B cell (primary cell): ENCODE measurements at regions not wholly inside any gene's neighbourhood (a gene's known extent, or its start where the extent isn't known, plus 50 kb on each side); places are given as distances from the start of the nearest gene placed in this dataset.

ENCODE experiments used
- ATAC-seq: fragments of 200-7000 bp; cut with Tn5 transposase; one replicate; pipeline ENCODE4 v1.10.0; 2021; ENCODE audit warnings: low read depth, mild to moderate bottlenecking, moderate number of reproducible peaks, moderate library complexity
- CTCF ChIA-PET: fragments of 350-600 bp; sonication (Branson Sonifier 250); formaldehyde crosslinking; loops from one replicate; lab custom pipeline; 2021; ENCODE audit warnings: antibody characterized with exemption, inconsistent platforms; lab: Charles Lee
- POLR2A ChIA-PET: fragments of 350-600 bp; sonication (Branson Sonifier 250); formaldehyde crosslinking; loops from one replicate; lab custom pipeline; 2021; ENCODE audit warnings: antibody characterized with exemption; lab: Charles Lee
- DNase-seq: peaks from one replicate; pipeline ENCODE4 v3.0.0; 2013
- H2AFZ ChIP-seq: 2 replicates; pipeline ENCODE4 v1.6.1; 2012; ENCODE audit warnings: mild to moderate bottlenecking, low read depth, low read length; ENCODE audit not compliant: insufficient read depth, poor library complexity, severe bottlenecking
- H3K27ac ChIP-seq, 2 donors: 1 replicate in 1 of 2; 2 replicates in 1 of 2; pipeline ENCODE4 v1.5.1; 2012 to 2013; ENCODE audit warnings: low read length in 2 of 2, mild to moderate bottlenecking in 2 of 2, moderate library complexity in 1 of 2
- H3K27me3 ChIP-seq, 4 experiments: fragments of 200-600 bp in 1 of 4; sonication (generic) in 1 of 4; replicated peaks in 1 of 4; 1 replicate in 2 of 4; 2 replicates in 2 of 4; pipeline versions ENCODE4 v1.6.1 to v1.7.0; 2013 to 2016; ENCODE audit warnings: low read length in 3 of 4, mild to moderate bottlenecking in 2 of 4, mixed read lengths in 1 of 4, moderate library complexity in 1 of 4; ENCODE audit not compliant: insufficient read depth in 4 of 4, control insufficient read depth in 3 of 4; ENCODE audit errors: control extremely low read depth in 1 of 4
- H3K36me3 ChIP-seq, 2 experiments: replicated peaks in 1 of 2; 1 replicate in 1 of 2; 2 replicates in 1 of 2; pipeline versions ENCODE4 v1.6.1 to v1.7.1; 2013; ENCODE audit warnings: low read length in 1 of 2; ENCODE audit not compliant: insufficient read depth in 2 of 2, control insufficient read depth in 1 of 2; ENCODE audit errors: control extremely low read depth in 1 of 2, extremely low read depth in 1 of 2
- H3K4me1 ChIP-seq, 2 donors: fragments of 200-600 bp in 1 of 2; sonication (generic) in 1 of 2; 1 replicate in 1 of 2; 2 replicates in 1 of 2; pipeline versions ENCODE4 v1.5.1 to v1.6.1; 2013 to 2017; ENCODE audit warnings: low read length in 2 of 2; ENCODE audit not compliant: control insufficient read depth in 2 of 2, insufficient read depth in 2 of 2
- H3K4me2 ChIP-seq: replicated peaks from 2 replicates; pipeline ENCODE3; 2012; ENCODE audit warnings: mild to moderate bottlenecking, low read depth, low read length; ENCODE audit not compliant: poor library complexity, severe bottlenecking
- H3K4me3 ChIP-seq, 5 experiments: fragments of 200-600 bp in 1 of 5; sonication (generic) in 1 of 5; 1 replicate in 3 of 5; 2 replicates in 2 of 5; pipeline versions ENCODE4 v1.5.1 to v1.7.0; 2011 to 2016; ENCODE audit warnings: low read length in 4 of 5, mild to moderate bottlenecking in 4 of 5, low read depth in 2 of 5, control low read depth in 1 of 5, moderate library complexity in 1 of 5; ENCODE audit not compliant: insufficient read depth in 1 of 5; ENCODE audit errors: control extremely low read depth in 1 of 5, extremely low read depth in 1 of 5
- H3K79me2 ChIP-seq: fragments of 200-600 bp; sonication (generic); one replicate; pipeline ENCODE4 v1.6.0; 2016; ENCODE audit warnings: low read length; ENCODE audit not compliant: control insufficient read depth, insufficient read depth
- H3K9ac ChIP-seq: fragments of 200-600 bp; sonication (generic); 2 replicates; pipeline ENCODE4 v1.6.1; 2017; ENCODE audit warnings: mild to moderate bottlenecking, low read length, moderate library complexity
- H3K9me3 ChIP-seq, 3 donors: one replicate each; pipeline versions ENCODE4 v1.6.1 to v1.7.1; 2013; ENCODE audit warnings: low read length in 2 of 3; ENCODE audit not compliant: control insufficient read depth in 2 of 3, insufficient read depth in 1 of 3; ENCODE audit errors: control extremely low read depth in 1 of 3
- H4K20me1 ChIP-seq: 2 replicates; pipeline ENCODE4 v1.6.0; 2012; ENCODE audit warnings: mild to moderate bottlenecking, low read length; ENCODE audit not compliant: insufficient read depth, control insufficient read depth, poor library complexity, severe bottlenecking
- H3K27ac Mint-ChIP-seq: one replicate; pipeline ENCODE4 v1.8.0; 2021; ENCODE audit warnings: mixed read lengths
- H3K27me3 Mint-ChIP-seq: one replicate; pipeline ENCODE4 v1.8.0; 2021; ENCODE audit warnings: mixed read lengths
- H3K4me1 Mint-ChIP-seq: one replicate; pipeline ENCODE4 v1.8.0; 2021; ENCODE audit warnings: mixed read lengths
- H3K4me3 Mint-ChIP-seq: one replicate; pipeline ENCODE4 v1.8.0; 2021; ENCODE audit warnings: mixed read lengths
- H3K9me3 Mint-ChIP-seq: one replicate; pipeline ENCODE4 v1.8.0; 2022; ENCODE audit warnings: mixed read lengths; ENCODE audit not compliant: insufficient read depth
- CTCF ChIP-seq: fragments of 200-600 bp; IDR thresholded peaks from one replicate; pipeline ENCODE4 v1.8.0; 2022; ENCODE audit warnings: antibody characterized with exemption, mild to moderate bottlenecking
- EZH2 ChIP-seq: IDR thresholded peaks from 2 replicates; pipeline ENCODE4 v1.6.1; 2012; ENCODE audit warnings: borderline replicate concordance, low read depth, mild to moderate bottlenecking, moderate library complexity, low read length; ENCODE audit not compliant: insufficient read depth, poor library complexity, severe bottlenecking
- WGBS: methylation state at CpG from one replicate; pipeline ENCODE4 v1.1.5; 2013; ENCODE audit warnings: missing lambda C conversion rate; ENCODE audit not compliant: insufficient coverage; 5-methylcytosine and 5-hydroxymethylcytosine counted together
- intact Hi-C: fragments of 100-400 bp; cut with micrococcal nuclease; formaldehyde crosslinking; loops from one replicate; pipeline ENCODE4 v1.10.0; 2022

- H3K27me3 Mint-ChIP-seq = peaks cover 13% of the 10 kb centered on the region
- no peak overlapping the region for H2AFZ ChIP-seq
- intact Hi-C loops = no loop called here
These were observed 99.0 kb upstream of the OTUD4 start for GRCh38 chr4:145279122-145279960.

More at GRCh38 chr4:145279122-145279960, 99.0 kb upstream of the OTUD4 start:
- Histone ChIP-seq H3K36me3 (no peaks in the 10 kb centered on the region), H3K9ac (no peak overlapping the region), H3K9me3 (no peaks in the 10 kb centered on the region), H3K4me1 (no peaks in the 10 kb centered on the region), H3K27me3 (no peaks in the 10 kb centered on the region), H3K4me3 (no peak overlapping the region), H4K20me1 (no peaks in the 10 kb centered on the region), H3K4me2 (no peak overlapping the region), H3K79me2 (no peaks in the 10 kb centered on the region), H3K27ac (no peak overlapping the region)
- H3K4me3 Mint-ChIP-seq = no peak overlapping the region
- ChIA-PET POLR2A (no interaction called here), CTCF (no interaction called here)
- no peaks in the 10 kb centered on the region for H3K4me1 Mint-ChIP-seq
- ATAC-seq = no peak
- H3K9me3 Mint-ChIP-seq = no peaks in the 10 kb centered on the region
- no peak for DNase-seq
- H3K27ac Mint-ChIP-seq = no peak overlapping the region
- no peak for TF ChIP-seq CTCF
- no peak for TF ChIP-seq EZH2
- 60% methylated on average over 1 of the region's 8 CpGs for WGBS
